ENCODE measurements at regions not wholly inside any gene's neighbourhood (a gene's known extent, or its start where the extent isn't known, plus 50 kb on each side); places are given as distances from the start of the nearest gene placed in this dataset.

DNA sequence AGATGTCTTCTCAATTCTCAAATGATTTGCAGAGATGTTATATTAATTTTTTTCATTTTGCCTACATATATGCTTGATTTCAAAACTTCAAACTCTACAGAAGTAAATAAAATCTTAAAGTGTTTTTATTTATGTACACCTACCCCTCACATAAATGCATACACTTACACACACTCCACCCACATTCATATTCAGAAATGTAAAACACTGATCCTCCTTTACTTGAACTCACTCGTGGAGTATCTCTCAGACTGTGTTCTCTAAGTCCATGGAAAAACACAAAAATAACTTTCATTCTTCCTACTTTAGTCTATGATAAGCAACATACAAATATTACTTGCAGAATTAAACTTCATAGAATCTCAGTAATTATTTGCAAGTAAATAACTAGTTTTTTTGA lies 209.1 kb upstream of the RBMS1 start:
- TF ChIP-seq TAF1 (IDR thresholded peaks at IDR 0.05; ENCODE audit: low read depth): no peak
- no peak for TF ChIP-seq NFIC (IDR thresholded peaks at IDR 0.05)
- no peak for TF ChIP-seq YY1 (IDR thresholded peaks at IDR 0.05; ENCODE audit: low read depth)
- no peak for TF ChIP-seq RAD21 (IDR thresholded peaks at IDR 0.05; ENCODE audit: low read depth)
- TF ChIP-seq, protein P1, sequence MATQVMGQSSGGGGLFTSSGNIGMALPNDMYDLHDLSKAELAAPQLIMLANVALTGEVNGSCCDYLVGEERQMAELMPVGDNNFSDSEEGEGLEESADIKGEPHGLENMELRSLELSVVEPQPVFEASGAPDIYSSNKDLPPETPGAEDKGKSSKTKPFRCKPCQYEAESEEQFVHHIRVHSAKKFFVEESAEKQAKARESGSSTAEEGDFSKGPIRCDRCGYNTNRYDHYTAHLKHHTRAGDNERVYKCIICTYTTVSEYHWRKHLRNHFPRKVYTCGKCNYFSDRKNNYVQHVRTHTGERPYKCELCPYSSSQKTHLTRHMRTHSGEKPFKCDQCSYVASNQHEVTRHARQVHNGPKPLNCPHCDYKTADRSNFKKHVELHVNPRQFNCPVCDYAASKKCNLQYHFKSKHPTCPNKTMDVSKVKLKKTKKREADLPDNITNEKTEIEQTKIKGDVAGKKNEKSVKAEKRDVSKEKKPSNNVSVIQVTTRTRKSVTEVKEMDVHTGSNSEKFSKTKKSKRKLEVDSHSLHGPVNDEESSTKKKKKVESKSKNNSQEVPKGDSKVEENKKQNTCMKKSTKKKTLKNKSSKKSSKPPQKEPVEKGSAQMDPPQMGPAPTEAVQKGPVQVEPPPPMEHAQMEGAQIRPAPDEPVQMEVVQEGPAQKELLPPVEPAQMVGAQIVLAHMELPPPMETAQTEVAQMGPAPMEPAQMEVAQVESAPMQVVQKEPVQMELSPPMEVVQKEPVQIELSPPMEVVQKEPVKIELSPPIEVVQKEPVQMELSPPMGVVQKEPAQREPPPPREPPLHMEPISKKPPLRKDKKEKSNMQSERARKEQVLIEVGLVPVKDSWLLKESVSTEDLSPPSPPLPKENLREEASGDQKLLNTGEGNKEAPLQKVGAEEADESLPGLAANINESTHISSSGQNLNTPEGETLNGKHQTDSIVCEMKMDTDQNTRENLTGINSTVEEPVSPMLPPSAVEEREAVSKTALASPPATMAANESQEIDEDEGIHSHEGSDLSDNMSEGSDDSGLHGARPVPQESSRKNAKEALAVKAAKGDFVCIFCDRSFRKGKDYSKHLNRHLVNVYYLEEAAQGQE (IDR thresholded peaks at IDR 0.05; ENCODE audit: low read depth): no peak
- no peak for TF ChIP-seq EGR1 (IDR thresholded peaks at IDR 0.05)
- TF ChIP-seq TCF12 (IDR thresholded peaks at IDR 0.05; ENCODE audit: low read depth): no peak
- no peak for TF ChIP-seq CREB1 (IDR thresholded peaks at IDR 0.05; ENCODE audit: low read depth)
- no peak for TF ChIP-seq FOXM1 (IDR thresholded peaks at IDR 0.05; ENCODE audit: borderline replicate concordance, low read depth)
- TF ChIP-seq, protein P2, sequence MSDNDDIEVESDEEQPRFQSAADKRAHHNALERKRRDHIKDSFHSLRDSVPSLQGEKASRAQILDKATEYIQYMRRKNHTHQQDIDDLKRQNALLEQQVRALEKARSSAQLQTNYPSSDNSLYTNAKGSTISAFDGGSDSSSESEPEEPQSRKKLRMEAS (IDR thresholded peaks at IDR 0.05): no peak

DNA sequence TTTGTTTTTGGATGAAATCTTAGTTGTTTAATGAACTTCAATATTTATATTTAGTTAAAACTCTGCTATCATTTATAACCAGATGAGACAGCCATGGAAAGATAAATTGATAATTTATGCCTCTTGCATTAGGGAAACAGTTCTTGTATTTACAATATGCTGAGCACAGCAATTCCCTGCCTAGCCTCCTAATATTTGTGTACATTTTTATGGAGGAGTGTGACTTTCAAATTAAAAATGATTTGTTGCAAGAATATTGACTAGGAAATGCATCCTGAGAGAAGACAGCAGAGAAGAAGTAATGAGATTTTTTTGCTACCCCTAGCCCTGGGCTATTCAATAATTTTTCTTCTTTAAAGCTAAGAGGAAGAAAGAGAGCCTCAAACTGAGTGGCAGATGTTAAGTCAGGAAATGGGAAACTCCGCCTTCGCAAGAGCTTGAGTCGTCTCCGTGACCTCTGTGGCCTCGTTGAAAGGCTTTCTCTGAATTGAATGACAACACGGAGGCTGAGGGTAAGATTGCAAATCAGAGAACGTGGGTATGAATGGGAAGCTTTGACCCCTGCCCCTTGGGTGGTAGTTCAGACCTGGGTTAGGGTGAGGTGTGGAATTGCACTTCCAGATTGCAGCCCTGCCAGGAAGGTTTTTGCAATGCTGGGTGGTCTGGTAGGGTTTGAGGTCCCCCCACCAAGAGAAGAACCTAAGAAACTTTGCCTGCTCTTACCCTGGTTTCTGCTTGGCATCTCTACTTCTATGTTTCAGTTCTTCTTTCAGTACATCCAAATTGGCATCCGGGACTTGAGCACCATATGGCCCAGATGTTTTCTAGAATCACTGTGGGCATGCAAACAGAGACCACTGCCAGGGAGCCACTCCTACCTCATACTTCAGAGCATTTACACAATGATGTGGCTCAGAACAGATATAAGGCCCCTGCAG lies 210.3 kb upstream of the RBMS1 start:
- TF ChIP-seq EGR1 (IDR thresholded peaks at IDR 0.05) (no peak), FOXM1 (IDR thresholded peaks at IDR 0.05; ENCODE audit: borderline replicate concordance, low read depth) (no peak), NFIC (IDR thresholded peaks at IDR 0.05) (no peak), EP300 (IDR thresholded peaks at IDR 0.05; ENCODE audit: borderline replicate concordance) (no peak), CREB1 (IDR thresholded peaks at IDR 0.05; ENCODE audit: low read depth) (no peak), TAF1 (IDR thresholded peaks at IDR 0.05; ENCODE audit: low read depth) (no peak), ZBTB7A (IDR thresholded peaks at IDR 0.05; ENCODE audit: low read depth) (no peak), RAD21 (IDR thresholded peaks at IDR 0.05; ENCODE audit: low read depth) (no peak)
- TF ChIP-seq, protein P2 (IDR thresholded peaks at IDR 0.05): no peak
- TF ChIP-seq, protein P3, sequence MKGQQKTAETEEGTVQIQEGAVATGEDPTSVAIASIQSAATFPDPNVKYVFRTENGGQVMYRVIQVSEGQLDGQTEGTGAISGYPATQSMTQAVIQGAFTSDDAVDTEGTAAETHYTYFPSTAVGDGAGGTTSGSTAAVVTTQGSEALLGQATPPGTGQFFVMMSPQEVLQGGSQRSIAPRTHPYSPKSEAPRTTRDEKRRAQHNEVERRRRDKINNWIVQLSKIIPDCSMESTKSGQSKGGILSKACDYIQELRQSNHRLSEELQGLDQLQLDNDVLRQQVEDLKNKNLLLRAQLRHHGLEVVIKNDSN (IDR thresholded peaks at IDR 0.05): no peak
- TF ChIP-seq, protein P1 (IDR thresholded peaks at IDR 0.05; ENCODE audit: low read depth): no peak

DNA sequence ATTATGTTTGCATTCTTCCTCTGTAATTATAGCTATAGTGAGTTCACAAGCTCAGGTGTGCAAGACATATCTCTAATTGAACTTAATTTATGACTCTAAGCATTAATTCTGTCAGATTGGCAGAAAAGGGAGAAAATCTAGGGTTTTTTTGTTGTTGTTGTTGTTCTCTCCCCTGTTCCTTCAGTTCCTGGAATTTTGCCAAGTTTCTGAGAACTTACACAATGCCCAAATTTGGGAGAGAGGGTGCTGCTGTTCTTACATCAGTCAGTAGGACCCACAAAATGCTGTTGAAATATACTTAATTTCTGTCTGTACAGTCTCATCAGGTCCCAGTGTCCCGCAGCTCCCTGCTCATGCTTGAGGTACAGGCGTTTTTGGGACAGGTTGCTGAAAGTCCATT lies 221.8 kb upstream of the RBMS1 start:
- TF ChIP-seq FOXM1 (IDR thresholded peaks at IDR 0.05; ENCODE audit: borderline replicate concordance, low read depth): no peak
- no peak for TF ChIP-seq TAF1 (IDR thresholded peaks at IDR 0.05; ENCODE audit: low read depth)
- TF ChIP-seq NFIC (IDR thresholded peaks at IDR 0.05): peak; percentile 37; the same call in 1 of the 2 replicates
- TF ChIP-seq, protein P1 (IDR thresholded peaks at IDR 0.05; ENCODE audit: low read depth): no peak
- TF ChIP-seq EGR1 (IDR thresholded peaks at IDR 0.05): no peak
- no peak for TF ChIP-seq ZBTB7A (IDR thresholded peaks at IDR 0.05; ENCODE audit: low read depth)

DNA sequence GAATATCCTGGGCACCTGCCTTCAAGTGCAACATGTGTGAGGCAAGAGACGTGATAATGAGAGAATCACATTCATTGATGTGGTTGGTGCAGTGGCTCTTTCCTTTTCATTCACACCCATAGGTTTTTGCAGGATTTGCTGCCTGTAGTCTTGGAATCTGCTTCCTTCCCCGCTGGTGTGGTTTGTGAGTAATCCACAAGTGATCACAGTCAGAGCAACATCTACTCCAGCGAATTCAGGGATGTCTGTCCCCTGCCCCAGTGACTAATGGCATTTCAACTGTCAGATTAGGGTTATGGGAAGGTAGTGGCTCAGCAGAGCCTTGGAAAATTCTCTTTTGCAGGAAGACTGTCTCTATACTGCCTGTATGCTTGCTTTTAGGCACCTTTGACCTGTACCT lies 225.5 kb upstream of the RBMS1 start:
- TF ChIP-seq RAD21 (IDR thresholded peaks at IDR 0.05; ENCODE audit: low read depth) (no peak), CREB1 (IDR thresholded peaks at IDR 0.05; ENCODE audit: low read depth) (no peak), CEBPB (IDR thresholded peaks at IDR 0.05) (no peak), EGR1 (IDR thresholded peaks at IDR 0.05) (no peak), TCF12 (IDR thresholded peaks at IDR 0.05; ENCODE audit: low read depth) (no peak), TAF1 (IDR thresholded peaks at IDR 0.05; ENCODE audit: low read depth) (no peak), TEAD4 (IDR thresholded peaks at IDR 0.05) (no peak), FOXM1 (IDR thresholded peaks at IDR 0.05; ENCODE audit: borderline replicate concordance, low read depth) (no peak)

DNA sequence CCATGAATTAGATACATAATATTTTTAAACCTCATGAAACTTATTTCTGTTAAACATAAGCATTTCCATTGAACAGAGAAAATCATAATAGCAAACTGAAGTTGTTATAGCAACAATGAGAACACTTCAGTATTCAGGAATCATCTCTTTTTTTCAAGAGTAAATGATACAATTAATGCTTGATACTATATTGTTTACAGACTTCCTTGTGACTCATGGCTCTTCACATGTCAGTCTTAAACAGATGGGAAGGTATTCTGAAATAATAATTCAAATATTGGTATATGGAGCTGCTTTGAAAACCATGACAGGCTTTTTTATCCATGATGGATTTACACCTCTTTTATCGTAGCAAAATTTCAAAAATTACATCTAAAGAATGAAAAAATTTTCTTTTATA lies 226.5 kb upstream of the RBMS1 start:
- TF ChIP-seq EGR1 (IDR thresholded peaks at IDR 0.05): no peak
- TF ChIP-seq, protein P1 (IDR thresholded peaks at IDR 0.05; ENCODE audit: low read depth): no peak
- no peak for TF ChIP-seq NFIC (IDR thresholded peaks at IDR 0.05)
- TF ChIP-seq TAF1 (IDR thresholded peaks at IDR 0.05; ENCODE audit: low read depth): no peak
- TF ChIP-seq EP300 (IDR thresholded peaks at IDR 0.05; ENCODE audit: borderline replicate concordance): no peak
- no peak for TF ChIP-seq YY1 (IDR thresholded peaks at IDR 0.05; ENCODE audit: low read depth)
- TF ChIP-seq FOXM1 (IDR thresholded peaks at IDR 0.05; ENCODE audit: borderline replicate concordance, low read depth): no peak
- no peak for TF ChIP-seq RAD21 (IDR thresholded peaks at IDR 0.05; ENCODE audit: low read depth)
- TF ChIP-seq CEBPB (IDR thresholded peaks at IDR 0.05): no peak
- TF ChIP-seq TCF12 (IDR thresholded peaks at IDR 0.05; ENCODE audit: low read depth): no peak
- no peak for TF ChIP-seq CREB1 (IDR thresholded peaks at IDR 0.05; ENCODE audit: low read depth)
- no peak for TF ChIP-seq ZBTB7A (IDR thresholded peaks at IDR 0.05; ENCODE audit: low read depth)
- TF ChIP-seq, protein P3 (IDR thresholded peaks at IDR 0.05): no peak
- TF ChIP-seq, protein P2 (IDR thresholded peaks at IDR 0.05): no peak
- TF ChIP-seq TEAD4 (IDR thresholded peaks at IDR 0.05): no peak

All from Ishikawa (cell line).